ENCODE measurements at regions not wholly inside any gene's neighbourhood (a gene's known extent, or its start where the extent isn't known, plus 50 kb on each side); places are given as distances from the start of the nearest gene placed in this dataset.

GRCh38 chrX:11949291-11949690 is 189.0 kb upstream of the FRMPD4 start:
- TF ChIP-seq CTCF (conservative IDR thresholded peaks at IDR 0.05 in 1 of 2, IDR thresholded peaks at IDR 0.05 in 1 of 2; ENCODE audit: extremely low read depth in 1 of 2, insufficient read depth in 1 of 2, low read depth in 1 of 2, low read length in 2 of 2) (no peak), EZH2 (IDR thresholded peaks at IDR 0.05; ENCODE audit: borderline replicate concordance, low read length) (no peak)

Data from mammary epithelial cell (primary cell).